Stimulated activated CD4-positive, alpha-beta T cell treated with anti-CD3 and anti-CD28 coated beads, Interleukin-2, amount 100 ng/mL, for 48 hours (primary cell): ENCODE measurements at regions not wholly inside any gene's neighbourhood (a gene's known extent, or its start where the extent isn't known, plus 50 kb on each side); places are given as distances from the start of the nearest gene placed in this dataset.
"Not testable (repeated sequence)": the region's sequence is repeated elsewhere in the genome, so short reads cannot be mapped to it uniquely, and the experiment has no call there.

Experiments
- DNase-seq, 2 donors: peaks; one replicate each; pipeline ENCODE4 v3.0.0-alpha.2; 2020

- no peak for DNase-seq
Measured at GRCh38 chr13:104657196-104657595, 1591.0 kb upstream of the SLC10A2 start.

- DNase-seq, result no peak
Measured at GRCh38 chr13:104650431-104650830, 1584.2 kb upstream of the SLC10A2 start.

GRCh38 chr13:104648291-104648690 is 1582.1 kb upstream of the SLC10A2 start:
- DNase-seq, result no peak

- no peak for DNase-seq
Measured at GRCh38 chr13:104645786-104646185, 1579.6 kb upstream of the SLC10A2 start.

GRCh38 chr13:104641309-104641708 is 1575.1 kb upstream of the SLC10A2 start:
- no peak for DNase-seq

- no peak for DNase-seq
Measured at GRCh38 chr13:104635879-104636278, 1569.7 kb upstream of the SLC10A2 start.

GRCh38 chr13:104634016-104634415 is 1567.8 kb upstream of the SLC10A2 start:
- no peak for DNase-seq

- no peak for DNase-seq
Measured at GRCh38 chr13:104632736-104633135, 1566.5 kb upstream of the SLC10A2 start.

- no peak for DNase-seq
Measured at GRCh38 chr13:104625201-104625600, 1559.0 kb upstream of the SLC10A2 start.

- DNase-seq, result no peak
Measured at GRCh38 chr13:104616990-104617389, 1550.8 kb upstream of the SLC10A2 start.

GRCh38 chr13:104614361-104615145 is 1548.3 kb upstream of the SLC10A2 start:
- no peak for DNase-seq

GRCh38 chr13:104608331-104608730 is 1542.1 kb upstream of the SLC10A2 start:
- no peak for DNase-seq

GRCh38 chr13:104605435-104605834 is 1539.2 kb upstream of the SLC10A2 start:
- not testable (repeated sequence) for DNase-seq

GRCh38 chr13:104597546-104598180 is 1531.4 kb upstream of the SLC10A2 start:
- no peak for DNase-seq

- DNase-seq, result no peak
Measured at GRCh38 chr13:104595511-104595910, 1529.3 kb upstream of the SLC10A2 start.

- no peak for DNase-seq
Measured at GRCh38 chr13:104594806-104595205, 1528.6 kb upstream of the SLC10A2 start.

GRCh38 chr13:104593693-104594092 is 1527.5 kb upstream of the SLC10A2 start:
- DNase-seq, result no peak

- no peak for DNase-seq
Measured at GRCh38 chr13:104593251-104593576, 1527.0 kb upstream of the SLC10A2 start.

GRCh38 chr13:104592545-104593250 is 1526.5 kb upstream of the SLC10A2 start:
- DNase-seq, result no peak

GRCh38 chr13:104592127-104592526 is 1525.9 kb upstream of the SLC10A2 start:
- DNase-seq, result no peak

- no peak for DNase-seq
Measured at GRCh38 chr13:104586051-104586746, 1520.0 kb upstream of the SLC10A2 start.

GRCh38 chr13:104584481-104584880 is 1518.3 kb upstream of the SLC10A2 start:
- no peak for DNase-seq

- DNase-seq, result no peak
Measured at GRCh38 chr13:104580931-104581330, 1514.7 kb upstream of the SLC10A2 start.
